Body of pancreas (tissue), 4 donors: ENCODE measurements at regions not wholly inside any gene's neighbourhood (a gene's known extent, or its start where the extent isn't known, plus 50 kb on each side); places are given as distances from the start of the nearest gene placed in this dataset.

Source experiments
- POLR2A ChIP-seq, 3 donors: fragments of 450-650 bp; IDR thresholded peaks; one replicate each; pipeline ENCODE4 v1.6.1; 2016; ENCODE audit warnings: antibody characterized with exemption in 3 of 3, mild to moderate bottlenecking in 2 of 3
- TF ChIP-seq, protein P1 (sequence below), 7 experiments: fragments of 450-650 bp in 4 of 7; fragments of 200-600 bp in 3 of 7; sonication (generic) in 3 of 7; IDR thresholded peaks; one replicate each; pipeline ENCODE4 v1.5.1; 2016 to 2019; ENCODE audit warnings: antibody characterized with exemption in 7 of 7

DNA sequence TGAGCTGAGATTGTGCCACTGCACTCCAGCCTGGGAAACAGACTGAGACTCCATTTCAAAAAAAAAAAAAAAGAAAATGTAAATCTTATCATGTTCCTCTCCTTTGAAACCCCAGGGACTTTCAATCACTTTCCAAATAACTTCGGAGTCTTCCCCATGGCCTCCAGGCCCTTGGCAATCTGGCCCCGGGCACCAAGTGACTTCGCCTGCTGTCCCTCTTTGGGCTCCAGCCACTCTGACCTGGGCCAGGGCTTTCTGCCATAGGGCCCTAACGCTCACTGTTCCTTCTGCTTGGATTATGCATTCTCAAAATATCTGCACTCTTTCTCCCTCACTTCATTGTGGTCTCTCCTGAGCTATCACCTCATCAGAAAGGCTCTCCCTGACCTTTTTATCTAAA is 260.9 kb downstream of the KLF13 start:
- TF ChIP-seq, protein P1, sequence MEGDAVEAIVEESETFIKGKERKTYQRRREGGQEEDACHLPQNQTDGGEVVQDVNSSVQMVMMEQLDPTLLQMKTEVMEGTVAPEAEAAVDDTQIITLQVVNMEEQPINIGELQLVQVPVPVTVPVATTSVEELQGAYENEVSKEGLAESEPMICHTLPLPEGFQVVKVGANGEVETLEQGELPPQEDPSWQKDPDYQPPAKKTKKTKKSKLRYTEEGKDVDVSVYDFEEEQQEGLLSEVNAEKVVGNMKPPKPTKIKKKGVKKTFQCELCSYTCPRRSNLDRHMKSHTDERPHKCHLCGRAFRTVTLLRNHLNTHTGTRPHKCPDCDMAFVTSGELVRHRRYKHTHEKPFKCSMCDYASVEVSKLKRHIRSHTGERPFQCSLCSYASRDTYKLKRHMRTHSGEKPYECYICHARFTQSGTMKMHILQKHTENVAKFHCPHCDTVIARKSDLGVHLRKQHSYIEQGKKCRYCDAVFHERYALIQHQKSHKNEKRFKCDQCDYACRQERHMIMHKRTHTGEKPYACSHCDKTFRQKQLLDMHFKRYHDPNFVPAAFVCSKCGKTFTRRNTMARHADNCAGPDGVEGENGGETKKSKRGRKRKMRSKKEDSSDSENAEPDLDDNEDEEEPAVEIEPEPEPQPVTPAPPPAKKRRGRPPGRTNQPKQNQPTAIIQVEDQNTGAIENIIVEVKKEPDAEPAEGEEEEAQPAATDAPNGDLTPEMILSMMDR (IDR thresholded peaks at IDR 0.05), result no peak
- no peak for TF ChIP-seq POLR2A (IDR thresholded peaks at IDR 0.05)
